H1 (cell line): ENCODE measurements at regions not wholly inside any gene's neighbourhood (a gene's known extent, or its start where the extent isn't known, plus 50 kb on each side); places are given as distances from the start of the nearest gene placed in this dataset.

Source experiments
- CTCF ChIA-PET: fragments of 300-600 bp; sonication (Branson Sonifier 250); formaldehyde crosslinking; loops from one replicate; lab custom pipeline; 2021; ENCODE audit not compliant: partially characterized antibody; lab: Charles Lee
- POLR2A ChIA-PET: fragments of 300-600 bp; sonication (Branson Sonifier 250); formaldehyde crosslinking; loops from one replicate; lab custom pipeline; 2021; ENCODE audit warnings: inconsistent platforms; ENCODE audit not compliant: partially characterized antibody; lab: Charles Lee
- DNase-seq, 2 experiments: peaks; one replicate each; pipeline versions ENCODE4 v3.0.0 to v3.0.0-alpha.2; 2010 to 2022; ENCODE audit warnings: low spot score in 2 of 2, low read depth in 1 of 2, mixed read lengths in 1 of 2
- FAIRE-seq: peaks from 2 replicates; lab custom pipeline; 2011; peaks lifted over from hg19 to GRCh38; lab: Jason Lieb, UNC
- H2AFZ ChIP-seq: 2 replicates; pipeline ENCODE4 v1.8.1; 2012; ENCODE audit warnings: low read length, inconsistent platforms
- H2AK5ac ChIP-seq: 2 replicates; pipeline ENCODE4 v1.6.1; 2013; ENCODE audit warnings: low read depth, low read length
- H2BK120ac ChIP-seq: replicated peaks from 2 replicates; pipeline ENCODE3; 2013; ENCODE audit warnings: low read depth, low read length, inconsistent platforms
- H2BK12ac ChIP-seq: 2 replicates; pipeline ENCODE4 v1.6.1; 2013; ENCODE audit warnings: low read depth, low read length
- H2BK15ac ChIP-seq: 2 replicates; pipeline ENCODE4 v1.6.1; 2013; ENCODE audit warnings: low read length
- H2BK20ac ChIP-seq: 2 replicates; pipeline ENCODE4 v1.6.1; 2013; ENCODE audit warnings: low read length
- H2BK5ac ChIP-seq: 2 replicates; pipeline ENCODE4 v1.6.1; 2013; ENCODE audit warnings: low read depth, low read length
- H3K14ac ChIP-seq: 2 replicates; pipeline ENCODE4 v1.6.1; 2013; ENCODE audit warnings: inconsistent platforms; ENCODE audit not compliant: insufficient read length
- H3K18ac ChIP-seq: 2 replicates; pipeline ENCODE4 v1.6.1; 2013; ENCODE audit warnings: low read length; ENCODE audit errors: extremely low read depth
- H3K23ac ChIP-seq: 2 replicates; pipeline ENCODE4 v1.6.1; 2013; ENCODE audit warnings: inconsistent platforms; ENCODE audit not compliant: insufficient read length
- H3K23me2 ChIP-seq: 2 replicates; pipeline ENCODE4 v1.6.1; 2013; ENCODE audit warnings: low read depth, low read length
- H3K27ac ChIP-seq: 2 replicates; pipeline ENCODE4 v1.6.1; 2011; ENCODE audit warnings: low read depth, low read length, inconsistent platforms
- H3K27me3 ChIP-seq, 4 experiments: replicated peaks in 1 of 4; 1 replicate in 1 of 4; 2 replicates in 3 of 4; pipeline versions ENCODE4 v1.6.1 to v1.8.1; 2011 to 2013; ENCODE audit warnings: low read length in 3 of 4, mild to moderate bottlenecking in 3 of 4, inconsistent platforms in 2 of 4, mixed read lengths in 2 of 4, moderate library complexity in 1 of 4; ENCODE audit not compliant: control insufficient read depth in 3 of 4, insufficient read depth in 3 of 4; ENCODE audit errors: extremely low read depth in 1 of 4
- H3K36me3 ChIP-seq, 4 experiments: 2 replicates each; pipeline versions ENCODE4 v1.6.1 to v1.8.1; 2011 to 2013; ENCODE audit warnings: mild to moderate bottlenecking in 4 of 4, low read length in 3 of 4, moderate library complexity in 2 of 4, control low read depth in 1 of 4, inconsistent platforms in 1 of 4; ENCODE audit not compliant: insufficient read depth in 4 of 4, control insufficient read depth in 2 of 4
- H3K4ac ChIP-seq: replicated peaks from 2 replicates; pipeline ENCODE3; 2013; ENCODE audit warnings: low read length, low read depth, mixed read lengths, inconsistent platforms; ENCODE audit not compliant: insufficient read length
- H3K4me1 ChIP-seq, 4 experiments: replicated peaks in 1 of 4; 1 replicate in 1 of 4; 2 replicates in 3 of 4; pipeline versions ENCODE4 v1.6.1 to v1.8.1; 2011 to 2013; ENCODE audit warnings: low read length in 3 of 4, inconsistent platforms in 2 of 4, mixed read lengths in 1 of 4; ENCODE audit not compliant: insufficient read depth in 4 of 4, control insufficient read depth in 3 of 4
- H3K4me2 ChIP-seq, 2 experiments: 2 replicates each; pipeline versions ENCODE4 v1.6.1 to v1.8.1; 2011 to 2013; ENCODE audit warnings: low read depth in 2 of 2, low read length in 2 of 2, control low read depth in 1 of 2, inconsistent platforms in 1 of 2, mild to moderate bottlenecking in 1 of 2; ENCODE audit not compliant: insufficient read depth in 1 of 2
- H3K4me3 ChIP-seq, 4 experiments: fragments of 200-600, 300-600 bp in 1 of 4; sonication (generic), shearing (Covaris generic), sonication (Bioruptor Twin) in 1 of 4; 2 replicates each; pipeline versions ENCODE4 v1.5.1 to v1.8.1; 2011 to 2016; ENCODE audit warnings: low read length in 4 of 4, low read depth in 3 of 4, control low read depth in 2 of 4, inconsistent platforms in 2 of 4, mild to moderate bottlenecking in 2 of 4, mixed read lengths in 1 of 4, moderate library complexity in 1 of 4; ENCODE audit not compliant: insufficient read depth in 2 of 4; ENCODE audit errors: extremely low read depth in 1 of 4
- H3K56ac ChIP-seq: replicated peaks from 2 replicates; pipeline ENCODE3; 2013; ENCODE audit warnings: low read depth, mild to moderate bottlenecking, mixed read lengths, low read length, inconsistent platforms; ENCODE audit not compliant: insufficient read length
- H3K79me1 ChIP-seq: 2 replicates; pipeline ENCODE4 v1.6.1; 2013; ENCODE audit warnings: low read depth, low read length, control low read depth
- H3K79me2 ChIP-seq, 2 experiments: 2 replicates each; pipeline versions ENCODE4 v1.6.1 to v1.8.1; 2012 to 2013; ENCODE audit warnings: low read length in 2 of 2, mild to moderate bottlenecking in 2 of 2, inconsistent platforms in 1 of 2; ENCODE audit not compliant: insufficient read depth in 2 of 2, control insufficient read depth in 1 of 2
- H3K9ac ChIP-seq, 4 experiments: replicated peaks in 1 of 4; 1 replicate in 1 of 4; 2 replicates in 3 of 4; pipeline versions ENCODE4 v1.6.1 to v1.8.1; 2011 to 2013; ENCODE audit warnings: low read depth in 3 of 4, low read length in 3 of 4, control low read depth in 2 of 4, mild to moderate bottlenecking in 2 of 4, moderate library complexity in 2 of 4, inconsistent platforms in 1 of 4; ENCODE audit errors: extremely low read depth in 1 of 4
- H3K9me3 ChIP-seq, 2 experiments: 2 replicates each; pipeline versions ENCODE4 v1.6.1 to v1.8.1; 2012 to 2013; ENCODE audit warnings: mild to moderate bottlenecking in 2 of 2, moderate library complexity in 2 of 2, control low read depth in 1 of 2, inconsistent platforms in 1 of 2, low read depth in 1 of 2, low read length in 1 of 2, mixed read lengths in 1 of 2; ENCODE audit not compliant: insufficient read depth in 2 of 2
- H4K20me1 ChIP-seq, 2 experiments: replicated peaks in 1 of 2; 2 replicates each; pipeline versions ENCODE3 to v1.8.1; 2011 to 2013; ENCODE audit warnings: inconsistent platforms in 2 of 2, low read length in 2 of 2, mild to moderate bottlenecking in 1 of 2; ENCODE audit not compliant: insufficient read depth in 2 of 2, control insufficient read depth in 1 of 2
- H4K5ac ChIP-seq: 2 replicates; pipeline ENCODE4 v1.6.1; 2013; ENCODE audit warnings: low read length, low read depth, mixed read lengths, inconsistent platforms; ENCODE audit not compliant: insufficient read length
- H4K8ac ChIP-seq: 2 replicates; pipeline ENCODE4 v1.8.0; 2013; ENCODE audit warnings: mild to moderate bottlenecking, moderate library complexity, low read length, inconsistent platforms; ENCODE audit not compliant: insufficient read depth; ENCODE audit errors: extremely low read depth
- H4K91ac ChIP-seq: replicated peaks from 2 replicates; pipeline ENCODE3; 2013; ENCODE audit warnings: low read length, mixed read lengths, inconsistent platforms; ENCODE audit not compliant: insufficient read length
- TAF7 ChIP-seq: optimal IDR thresholded peaks from 2 replicates; pipeline ENCODE3; 2011; ENCODE audit warnings: low read depth, mild to moderate bottlenecking, inconsistent platforms, low read length, moderate library complexity, borderline replicate concordance
- WGBS, 2 experiments: shearing (Covaris generic) in 1 of 2; methylation state at CpG; one replicate each; pipeline versions ENCODE4 v1.1.6 to v1.1.7; 2013 to 2015; ENCODE audit warnings: low lambda C conversion rate in 2 of 2, mixed read lengths in 2 of 2, inconsistent platforms in 1 of 2, low coverage in 1 of 2, missing lambda C conversion rate in 1 of 2; ENCODE audit not compliant: insufficient replicate concordance in 2 of 2, insufficient coverage in 1 of 2, insufficient read length in 1 of 2; ENCODE audit errors: extremely low coverage in 1 of 2, missing lambda C conversion rate in 1 of 2; 5-methylcytosine and 5-hydroxymethylcytosine counted together
- TF ChIP-seq, protein P1 (sequence below): IDR thresholded peaks from 2 replicates; pipeline ENCODE4 v1.6.1; 2012; ENCODE audit warnings: inconsistent platforms

GRCh38 chr2:180893752-180894151, 86.7 kb upstream of the UBE2E3 start:
- Histone ChIP-seq H3K18ac (no peak overlapping the region), H3K36me3 (no peaks in the 10 kb centered on the region), H3K9ac (no peak overlapping the region), H3K4me2 (no peak overlapping the region), H2BK5ac (no peak overlapping the region), H3K4ac (no peak overlapping the region), H3K23me2 (no peaks in the 10 kb centered on the region), H3K4me3 (no peak overlapping the region), H3K14ac (no peak overlapping the region), H2AK5ac (no peak overlapping the region), H3K4me1 (no peaks in the 10 kb centered on the region), H3K79me1 (no peaks in the 10 kb centered on the region), H2BK12ac (no peak overlapping the region), H3K27me3 (no peaks in the 10 kb centered on the region), H4K8ac (no peak overlapping the region), H3K56ac (no peak overlapping the region), H3K27ac (no peak overlapping the region), H4K91ac (no peak overlapping the region), H2BK20ac (no peak overlapping the region), H2AFZ (no peak overlapping the region), H3K23ac (no peak overlapping the region), H2BK120ac (no peak overlapping the region), H2BK15ac (no peak overlapping the region), H3K9me3 (no peaks in the 10 kb centered on the region), H4K20me1 (no peaks in the 10 kb centered on the region), H4K5ac (no peak overlapping the region), H3K79me2 (no peaks in the 10 kb centered on the region)
- DNase-seq (no peak), FAIRE-seq (no peak)
- WGBS, 2 experiments = 89% methylated on average over 1 of the region's 1 CpG; no CpG with 5 or more reads in 1 of the 2 experiments
- ChIA-PET CTCF (no interaction called here), POLR2A (no interaction called here)
- no peak for TF ChIP-seq TAF7
- TF ChIP-seq, protein P1, sequence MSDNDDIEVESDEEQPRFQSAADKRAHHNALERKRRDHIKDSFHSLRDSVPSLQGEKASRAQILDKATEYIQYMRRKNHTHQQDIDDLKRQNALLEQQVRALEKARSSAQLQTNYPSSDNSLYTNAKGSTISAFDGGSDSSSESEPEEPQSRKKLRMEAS = no peak
